SK-N-MC (cell line): ENCODE measurements at regions not wholly inside any gene's neighbourhood (a gene's known extent, or its start where the extent isn't known, plus 50 kb on each side); places are given as distances from the start of the nearest gene placed in this dataset.
A peak's percentile ranks its signal among the peaks of the same experiment; 100 is the strongest.
"Not testable (repeated sequence)": the region's sequence is repeated elsewhere in the genome, so short reads cannot be mapped to it uniquely, and the experiment has no call there.

Source experiments
- DNase-seq: peaks from one replicate; pipeline ENCODE4 v3.0.0-alpha.2; 2011; ENCODE audit warnings: low read depth, low spot score
- H3K27ac ChIP-seq: fragments of 200-600 bp; sonication (generic); 2 replicates; pipeline ENCODE4 v1.5.1; 2016; ENCODE audit warnings: mixed run types
- H3K36me3 ChIP-seq: fragments of 200-600 bp; sonication (generic); 2 replicates; pipeline ENCODE4 v1.6.1; 2017; ENCODE audit warnings: antibody characterized with exemption, low read length, mixed read lengths; ENCODE audit not compliant: insufficient read depth
- H3K4me3 ChIP-seq: fragments of 200-600 bp; sonication (generic); 2 replicates; pipeline ENCODE4 v1.5.1; 2016
- H3K9ac ChIP-seq: fragments of 200-600 bp; sonication (generic); 2 replicates; pipeline ENCODE4 v1.8.0; 2017; ENCODE audit warnings: mixed run types, mixed read lengths; ENCODE audit not compliant: insufficient read length
- H3K9me3 ChIP-seq: fragments of 200-600 bp; sonication (generic); 2 replicates; pipeline ENCODE4 v1.6.1; 2017; ENCODE audit warnings: low read depth, mild to moderate bottlenecking, antibody characterized with exemption, low read length, moderate library complexity, mixed read lengths
- EZH2 ChIP-seq: fragments of 200-600 bp; sonication (generic); IDR thresholded peaks from one replicate; pipeline ENCODE4 v1.6.1; 2017; ENCODE audit warnings: antibody characterized with exemption
- FOXP2 ChIP-seq: optimal IDR thresholded peaks from 2 replicates; pipeline ENCODE3; 2011; ENCODE audit warnings: mild to moderate bottlenecking, moderate library complexity; ENCODE audit not compliant: insufficient read depth; ENCODE audit errors: extremely low read length, control extremely low read depth
- POLR2AphosphoS5 ChIP-seq: IDR thresholded peaks from 2 replicates; pipeline ENCODE4 v1.6.1; 2012; ENCODE audit warnings: mild to moderate bottlenecking, low read depth, low read length, borderline replicate concordance

GRCh38 chr14:44759277-44759676 is 202.5 kb downstream of the KLHL28 start:
- Histone ChIP-seq H3K4me3 (peak overlapping the region; percentile 21), H3K27ac (peak overlapping the region; percentile 69)
- DNase-seq, result peak; percentile 96

DNA sequence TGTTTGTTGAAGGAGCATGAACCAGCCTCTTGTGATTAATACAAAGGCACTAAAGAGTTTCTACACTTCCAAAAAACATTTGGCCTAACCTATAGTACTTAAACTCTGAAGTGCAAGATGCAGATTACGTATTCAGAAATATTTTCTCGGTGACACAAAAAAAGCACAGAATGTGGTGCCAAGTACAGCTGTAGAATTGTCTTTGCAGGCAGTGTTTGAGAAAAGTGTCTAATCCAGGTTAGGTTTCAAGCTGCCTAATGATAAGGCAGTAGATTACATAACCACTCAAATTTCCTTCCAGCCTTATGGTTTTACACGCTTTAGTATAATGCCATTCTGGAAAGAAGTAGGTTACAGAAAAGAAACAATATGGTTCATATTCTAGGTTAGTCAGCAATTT is 205.2 kb downstream of the KLHL28 start:
- no peaks in the 10 kb centered on the region for H3K36me3 ChIP-seq
- no peaks in the 10 kb centered on the region for H3K9me3 ChIP-seq
- TF ChIP-seq EZH2 (no peak), FOXP2 (no peak)
- H3K4me3 ChIP-seq, result no peak overlapping the region
- DNase-seq, result no peak
- H3K9ac ChIP-seq, result no peak overlapping the region
- H3K27ac ChIP-seq, result no peak overlapping the region

More at GRCh38 chr14:44759277-44759676, 202.5 kb downstream of the KLHL28 start:
- Histone ChIP-seq H3K9ac (no peak overlapping the region), H3K36me3 (no peaks in the 10 kb centered on the region), H3K9me3 (no peaks in the 10 kb centered on the region)
- no peak for TF ChIP-seq EZH2
- TF ChIP-seq POLR2AphosphoS5, result peak; percentile 52; the same call in 1 of the 2 replicates

DNA sequence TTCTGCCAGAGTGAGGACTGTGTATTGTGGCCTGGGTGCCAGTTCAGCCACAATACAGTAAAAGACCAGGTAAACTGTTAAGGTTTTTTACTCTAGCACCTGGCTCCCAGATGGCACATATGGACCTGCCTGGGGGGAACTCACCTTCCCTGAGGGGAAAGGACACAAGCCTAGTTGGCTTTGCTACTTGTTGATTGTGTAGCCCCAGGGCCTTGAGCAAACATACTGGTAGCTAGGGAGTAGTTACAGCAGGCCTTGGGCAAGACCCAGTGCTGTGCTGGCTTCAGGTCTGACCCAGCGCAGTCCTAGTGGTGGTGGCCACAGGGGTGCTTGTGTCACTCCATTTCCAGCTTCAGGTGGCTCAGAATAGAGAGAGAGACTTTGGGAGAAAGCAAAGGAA is 216.4 kb downstream of the KLHL28 start:
- TF ChIP-seq POLR2AphosphoS5, result no peak
- Histone ChIP-seq H3K36me3 (no peaks in the 10 kb centered on the region), H3K27ac (no peak overlapping the region), H3K4me3 (no peak overlapping the region), H3K9ac (no peak overlapping the region), H3K9me3 (0 out of 2 replicates have a peak, but pooled peaks cover 3% of the 10 kb centered on the region)
- DNase-seq, result no peak

GRCh38 chr14:44742202-44742601 is 219.5 kb downstream of the KLHL28 start:
- Histone ChIP-seq H3K4me3 (no peak overlapping the region), H3K27ac (no peak overlapping the region), H3K36me3 (no peaks in the 10 kb centered on the region), H3K9me3 (0 out of 2 replicates have a peak, but pooled peaks cover under 1% of the 10 kb centered on the region), H3K9ac (no peak overlapping the region)
- TF ChIP-seq EZH2 (no peak), POLR2AphosphoS5 (no peak), FOXP2 (no peak)
- no peak for DNase-seq

DNA sequence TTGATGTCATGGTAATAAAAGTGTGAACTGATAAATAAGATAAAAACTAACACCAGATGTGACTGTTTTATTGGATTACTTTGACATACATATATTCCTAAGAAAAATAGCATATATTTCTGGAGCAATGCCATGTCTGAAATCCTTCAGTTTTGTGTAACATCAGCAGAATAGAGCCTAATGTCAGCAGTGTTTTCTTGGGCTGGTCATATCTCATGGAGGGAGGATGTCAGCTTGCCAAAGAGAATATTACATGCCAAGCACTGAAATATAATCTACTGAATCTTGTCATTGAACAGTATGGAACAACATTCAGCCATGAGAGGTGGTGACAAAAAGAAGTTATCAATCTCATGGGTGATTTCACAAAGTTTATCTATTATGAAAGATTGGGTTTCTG is 220.3 kb downstream of the KLHL28 start:
- H3K9ac ChIP-seq, result no peak overlapping the region
- H3K36me3 ChIP-seq, result no peaks in the 10 kb centered on the region
- no peak overlapping the region for H3K27ac ChIP-seq
- no peak for DNase-seq
- no peak for TF ChIP-seq EZH2
- no peak for TF ChIP-seq FOXP2
- no peak for TF ChIP-seq POLR2AphosphoS5
- no peaks in the 10 kb centered on the region for H3K9me3 ChIP-seq
- H3K4me3 ChIP-seq, result no peak overlapping the region

GRCh38 chr14:44736326-44736725 is 225.4 kb downstream of the KLHL28 start:
- Histone ChIP-seq H3K27ac (no peak overlapping the region), H3K9ac (no peak overlapping the region), H3K9me3 (no peaks in the 10 kb centered on the region), H3K4me3 (no peak overlapping the region), H3K36me3 (no peaks in the 10 kb centered on the region)
- no peak for TF ChIP-seq EZH2
- TF ChIP-seq POLR2AphosphoS5, result no peak
- no peak for TF ChIP-seq FOXP2
- no peak for DNase-seq

DNA sequence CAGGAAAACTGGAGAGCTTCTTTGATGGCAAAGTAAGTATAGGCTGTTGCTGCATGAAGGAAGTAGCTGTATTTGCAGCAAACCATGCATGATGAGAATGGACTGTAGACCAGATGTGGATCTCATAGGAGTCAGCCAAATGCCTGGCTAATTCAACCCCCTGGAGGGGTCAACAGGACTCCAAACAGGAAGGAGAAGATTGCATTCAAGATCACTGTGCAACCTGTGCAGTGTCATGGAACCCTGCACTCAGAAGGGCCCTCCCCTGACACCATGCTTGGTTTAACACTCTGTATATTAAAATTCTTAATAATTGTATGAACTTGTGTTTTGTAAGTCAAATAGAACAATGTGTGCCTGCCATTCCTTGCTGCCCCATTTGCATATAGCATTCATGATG is 225.1 kb upstream of the FSCB start:
- H3K4me3 ChIP-seq, result no peak overlapping the region
- no peak overlapping the region for H3K9ac ChIP-seq
- H3K27ac ChIP-seq, result no peak overlapping the region
- no peak for TF ChIP-seq EZH2
- TF ChIP-seq POLR2AphosphoS5, result no peak
- no peak for TF ChIP-seq FOXP2
- no peak for DNase-seq
- no peaks in the 10 kb centered on the region for H3K36me3 ChIP-seq
- no peaks in the 10 kb centered on the region for H3K9me3 ChIP-seq

- no peak overlapping the region for H3K9ac ChIP-seq
- TF ChIP-seq EZH2 (no peak), POLR2AphosphoS5 (no peak), FOXP2 (no peak)
- no peaks in the 10 kb centered on the region for H3K9me3 ChIP-seq
- H3K27ac ChIP-seq, result no peak overlapping the region
- H3K36me3 ChIP-seq, result no peaks in the 10 kb centered on the region
- no peak for DNase-seq
- H3K4me3 ChIP-seq, result no peak overlapping the region
These were observed 223.8 kb upstream of the FSCB start for GRCh38 chr14:44730860-44731259.

DNA sequence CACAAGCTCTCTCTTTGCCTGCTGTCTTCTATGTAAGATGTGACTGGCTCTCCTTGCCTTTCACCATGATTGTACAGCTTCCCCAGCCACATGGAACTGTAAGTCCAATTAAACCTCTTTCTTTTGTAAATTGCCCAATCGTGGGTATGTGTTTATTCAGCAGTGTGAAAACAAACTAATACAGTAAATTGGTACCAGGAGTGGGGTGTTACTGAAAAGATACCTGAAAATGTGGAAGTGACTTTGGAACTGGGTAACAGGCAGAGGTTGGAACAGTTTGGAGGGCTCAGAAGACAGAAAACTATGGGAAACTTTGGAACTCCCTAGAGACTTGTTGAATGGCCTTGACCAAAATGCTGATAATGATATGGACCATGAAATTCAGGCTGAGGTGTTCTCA is 214.3 kb upstream of the FSCB start:
- H3K9me3 ChIP-seq, H3K36me3 ChIP-seq, H3K9ac ChIP-seq, H3K27ac ChIP-seq, H3K4me3 ChIP-seq, DNase-seq: not testable (repeated sequence)

DNA sequence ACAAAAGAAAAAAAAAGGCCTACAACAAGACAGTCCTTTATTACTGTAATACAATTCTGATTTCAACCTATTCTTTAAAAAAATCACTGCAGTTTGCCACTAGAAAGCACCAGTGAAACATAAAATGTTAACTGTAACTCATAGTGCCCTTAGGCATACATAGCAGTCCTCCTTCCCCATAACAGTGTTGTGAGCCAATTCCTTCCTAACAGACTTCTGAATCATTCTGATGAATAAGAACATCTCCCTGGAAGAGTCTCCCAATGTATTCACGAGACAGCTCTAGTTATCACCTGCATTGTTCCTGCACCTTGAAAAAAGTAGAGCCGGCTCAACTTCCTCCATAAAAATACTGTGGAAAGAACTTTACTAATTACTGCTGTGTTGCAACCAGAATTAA is 213.6 kb upstream of the FSCB start:
- H3K4me3 ChIP-seq, result no peak overlapping the region
- H3K9me3 ChIP-seq, result no peaks in the 10 kb centered on the region; the same call in 1 of the 2 replicates
- H3K36me3 ChIP-seq, result no peaks in the 10 kb centered on the region
- H3K9ac ChIP-seq, result no peak overlapping the region
- TF ChIP-seq FOXP2, result no peak
- no peak for TF ChIP-seq POLR2AphosphoS5
- no peak for TF ChIP-seq EZH2
- DNase-seq, result no peak
- no peak overlapping the region for H3K27ac ChIP-seq
